Right cardiac atrium (tissue), 5 donors: ENCODE measurements at regions not wholly inside any gene's neighbourhood (a gene's known extent, or its start where the extent isn't known, plus 50 kb on each side); places are given as distances from the start of the nearest gene placed in this dataset.
"Not testable (repeated sequence)": the region's sequence is repeated elsewhere in the genome, so short reads cannot be mapped to it uniquely, and the experiment has no call there.

Experiments
- ATAC-seq, 2 donors: fragments of 200-7000 bp; cut with Tn5 transposase; one replicate each; pipeline versions ENCODE4 v1.8.0 to v1.9.1; 2020; ENCODE audit warnings: moderate library complexity in 2 of 2, mild to moderate bottlenecking in 1 of 2
- DNase-seq, 3 donors: peaks; one replicate each; pipeline ENCODE4 v3.0.0-alpha.2; 2020
- H3K27ac ChIP-seq: one replicate; pipeline ENCODE4 v1.5.1; 2013; ENCODE audit warnings: mild to moderate bottlenecking, low read length, control low read depth, moderate library complexity
- H3K27me3 ChIP-seq: one replicate; pipeline ENCODE4 v1.6.1; 2013; ENCODE audit not compliant: control insufficient read depth, insufficient read depth
- H3K4me1 ChIP-seq: one replicate; pipeline ENCODE4 v1.6.1; 2013; ENCODE audit warnings: low read length; ENCODE audit not compliant: control insufficient read depth, insufficient read depth
- H3K4me3 ChIP-seq: one replicate; pipeline ENCODE4 v1.5.1; 2013; ENCODE audit warnings: low read length, control low read depth
- H3K9me3 ChIP-seq: one replicate; pipeline ENCODE4 v1.6.1; 2013; ENCODE audit warnings: low read length; ENCODE audit not compliant: control insufficient read depth
- WGBS: extraction: QIAGEN DNeasy Blood & Tissue Kit; methylation state at CpG from one replicate; pipeline ENCODE4 v1.1.7; 2013; 5-methylcytosine and 5-hydroxymethylcytosine counted together
- intact Hi-C, 4 donors: fragments of 100-400 bp; cut with DNase I; formaldehyde crosslinking; loops; one replicate each; pipeline versions ENCODE4 v1.11.0 to v1.14.0; 2022 to 2023
- donor health status: healthy with polysubstance abuse.
- donor health status: DM: no; HTN: yes; CAD: no.
- donor health status: DM: no; HTN: no; CAD: no.
- donor health status: DM: no; HTN: yes; CAD: no; lungs with severe emphysema.
- donor health status: DM: yes; HTN: yes; CAD: no.

- no peak overlapping the region for H3K4me3 ChIP-seq
- no peak overlapping the region for H3K27ac ChIP-seq
Measured at GRCh38 chr4:15163284-15163645, 161.0 kb downstream of the CPEB2 start.

GRCh38 chr4:15164571-15164970 is 162.3 kb downstream of the CPEB2 start:
- 53% methylated on average over 3 of the region's 3 CpGs for WGBS
- Histone ChIP-seq H3K4me3 (no peak overlapping the region), H3K9me3 (no peaks in the 10 kb centered on the region), H3K4me1 (no peaks in the 10 kb centered on the region), H3K27me3 (no peaks in the 10 kb centered on the region), H3K27ac (no peak overlapping the region)
- DNase-seq (no peak), ATAC-seq (no peak)
- intact Hi-C loops: no loop called here

More at GRCh38 chr4:15163284-15163645, 161.0 kb downstream of the CPEB2 start:
- ATAC-seq: no peak
- WGBS: 25% methylated on average over 4 of the region's 4 CpGs
- Histone ChIP-seq H3K9me3 (no peaks in the 10 kb centered on the region), H3K27me3 (no peaks in the 10 kb centered on the region), H3K4me1 (no peaks in the 10 kb centered on the region)
- intact Hi-C loops: no loop called here
- DNase-seq: no peak

- DNase-seq (no peak), ATAC-seq (no peak)
- H3K27ac ChIP-seq: no peak overlapping the region
- no peak overlapping the region for H3K4me3 ChIP-seq
- WGBS: 67% methylated on average over 2 of the region's 2 CpGs
- H3K27me3 ChIP-seq: no peaks in the 10 kb centered on the region
- intact Hi-C loops: no loop called here
- H3K4me1 ChIP-seq: no peaks in the 10 kb centered on the region
- peaks cover 1% of the 10 kb centered on the region for H3K9me3 ChIP-seq
Measured at GRCh38 chr4:15167743-15168142, 165.5 kb downstream of the CPEB2 start.

- Histone ChIP-seq H3K4me3 (no peak overlapping the region), H3K27me3 (no peaks in the 10 kb centered on the region), H3K4me1 (no peaks in the 10 kb centered on the region), H3K9me3 (peaks cover 1% of the 10 kb centered on the region), H3K27ac (no peak overlapping the region)
- ATAC-seq (no peak), DNase-seq (no peak)
- intact Hi-C loops: no loop called here
Measured at GRCh38 chr4:15168759-15169158, 166.5 kb downstream of the CPEB2 start.

- H3K27ac ChIP-seq: no peak overlapping the region
- H3K4me1 ChIP-seq: no peaks in the 10 kb centered on the region
- no peak overlapping the region for H3K4me3 ChIP-seq
- H3K27me3 ChIP-seq: no peaks in the 10 kb centered on the region
- intact Hi-C loops: no loop called here
- DNase-seq (no peak), ATAC-seq (no peak)
- peaks cover 1% of the 10 kb centered on the region for H3K9me3 ChIP-seq
Measured at GRCh38 chr4:15171725-15172124, 169.4 kb downstream of the CPEB2 start.

- Histone ChIP-seq H3K4me1 (no peaks in the 10 kb centered on the region), H3K27ac (no peak overlapping the region), H3K4me3 (no peak overlapping the region), H3K9me3 (peaks cover 1% of the 10 kb centered on the region), H3K27me3 (no peaks in the 10 kb centered on the region)
- intact Hi-C loops: no loop called here
- WGBS: 65% methylated on average over 4 of the region's 4 CpGs
- DNase-seq (no peak), ATAC-seq (no peak)
Measured at GRCh38 chr4:15173251-15173650, 171.0 kb downstream of the CPEB2 start.

DNA sequence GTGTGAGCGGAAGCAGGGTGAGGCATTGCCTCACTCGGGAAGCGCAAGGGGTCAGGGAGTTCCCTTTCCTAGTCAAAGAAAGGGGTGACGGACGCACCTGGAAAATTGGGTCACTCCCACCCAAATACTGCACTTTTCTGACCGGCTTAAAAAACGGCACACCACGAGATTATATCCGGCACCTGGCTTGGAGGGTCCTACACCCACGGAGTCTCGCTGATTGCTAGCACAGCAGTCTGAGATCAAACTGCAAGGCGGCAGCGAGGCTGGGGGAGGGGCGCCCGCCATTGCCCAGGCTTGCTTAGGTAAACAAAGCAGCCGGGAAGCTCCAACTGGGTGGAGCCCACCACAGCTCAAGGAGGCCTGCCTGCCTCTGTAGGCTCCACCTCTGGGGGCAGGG is 171.9 kb downstream of the CPEB2 start:
- ATAC-seq, H3K27ac ChIP-seq, intact Hi-C loops, H3K9me3 ChIP-seq, H3K4me1 ChIP-seq, DNase-seq, H3K27me3 ChIP-seq, H3K4me3 ChIP-seq: not testable (repeated sequence)
- WGBS: 87% methylated on average over 11 of the region's 16 CpGs

DNA sequence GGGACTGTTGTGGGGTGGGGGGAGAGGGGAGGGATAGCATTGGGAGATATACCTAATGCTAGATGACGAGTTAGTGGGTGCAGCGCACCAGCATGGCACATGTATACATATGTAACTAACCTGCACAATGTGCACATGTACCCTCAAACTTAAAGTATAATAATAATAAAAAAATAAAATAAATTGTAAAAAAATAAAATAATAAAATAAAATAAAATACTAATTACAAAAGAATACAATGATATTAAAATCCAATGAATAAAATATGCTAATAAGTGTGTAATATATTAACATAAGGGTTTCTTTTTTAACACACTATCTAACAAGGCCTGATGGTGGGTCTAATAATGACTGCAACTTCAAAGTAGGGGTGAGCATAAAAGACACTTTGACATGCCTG is 177.6 kb downstream of the CPEB2 start:
- 57% methylated on average over 2 of the region's 2 CpGs for WGBS
- intact Hi-C loops, H3K27me3 ChIP-seq, H3K27ac ChIP-seq, DNase-seq, H3K9me3 ChIP-seq, H3K4me3 ChIP-seq, ATAC-seq, H3K4me1 ChIP-seq: not testable (repeated sequence)

DNA sequence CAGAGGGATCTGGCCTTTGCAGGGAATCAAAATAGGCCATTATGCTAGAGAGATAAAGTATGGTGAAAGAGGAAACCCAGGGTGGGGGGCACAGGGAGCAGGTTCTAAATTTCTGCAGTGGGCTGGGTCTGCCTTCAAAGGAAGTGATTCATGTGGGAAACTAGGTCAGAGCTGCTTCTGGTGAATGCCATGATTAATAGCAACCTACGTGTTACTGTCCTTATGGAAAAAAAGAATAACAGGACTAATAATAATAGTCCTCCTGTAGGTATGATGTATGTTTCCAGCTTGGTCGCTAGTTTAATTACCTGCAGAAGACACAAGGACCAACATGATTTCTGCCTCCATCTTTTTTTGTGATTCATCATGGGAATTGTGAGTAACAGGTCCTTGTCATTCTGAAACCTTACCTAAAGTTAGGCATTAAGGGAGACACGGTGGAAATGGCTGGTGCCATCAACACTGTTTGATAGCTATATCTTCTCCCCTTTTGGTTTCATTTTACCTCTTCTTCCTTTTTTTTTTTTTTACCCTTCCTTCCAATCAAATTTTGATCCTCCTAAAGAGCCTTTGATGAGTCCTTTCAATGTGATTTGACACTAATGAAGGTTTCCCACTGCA is 180.4 kb downstream of the CPEB2 start:
- intact Hi-C loops: no loop called here
- WGBS: 70% methylated on average over 3 of the region's 3 CpGs
- H3K4me1 ChIP-seq: no peaks in the 10 kb centered on the region
- H3K27me3 ChIP-seq: no peaks in the 10 kb centered on the region
- DNase-seq: no peak
- H3K4me3 ChIP-seq: no peak overlapping the region
- H3K27ac ChIP-seq: no peak overlapping the region
- no peaks in the 10 kb centered on the region for H3K9me3 ChIP-seq
- ATAC-seq: peak in 1 of 2 donors; percentile 87

DNA sequence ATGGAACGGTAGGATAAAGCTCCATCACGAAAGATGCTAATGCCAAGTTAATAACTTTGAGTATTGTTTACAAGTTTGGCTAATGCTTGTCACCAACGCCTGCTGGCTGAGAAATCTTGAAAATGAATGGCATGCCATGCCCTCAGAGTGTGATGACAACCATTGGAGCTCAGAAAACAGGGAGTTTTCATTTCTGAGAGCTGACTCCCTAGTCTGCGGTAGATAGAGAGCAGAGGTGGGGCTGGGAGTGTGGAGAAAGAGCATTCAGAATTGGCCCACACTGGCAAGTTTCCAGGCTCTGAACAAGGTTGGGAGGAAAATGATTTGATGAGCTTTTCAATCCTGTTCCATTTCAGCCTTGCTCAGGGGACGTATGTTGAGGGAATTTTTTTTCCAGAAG is 183.9 kb downstream of the CPEB2 start:
- WGBS: 39% methylated on average over 5 of the region's 5 CpGs
- Histone ChIP-seq H3K27ac (no peak overlapping the region), H3K4me3 (no peak overlapping the region), H3K9me3 (no peaks in the 10 kb centered on the region), H3K27me3 (no peaks in the 10 kb centered on the region), H3K4me1 (no peaks in the 10 kb centered on the region)
- intact Hi-C loops: no loop called here
- ATAC-seq: peak in 1 of 2 donors; percentile 41
- DNase-seq: no peak

DNA sequence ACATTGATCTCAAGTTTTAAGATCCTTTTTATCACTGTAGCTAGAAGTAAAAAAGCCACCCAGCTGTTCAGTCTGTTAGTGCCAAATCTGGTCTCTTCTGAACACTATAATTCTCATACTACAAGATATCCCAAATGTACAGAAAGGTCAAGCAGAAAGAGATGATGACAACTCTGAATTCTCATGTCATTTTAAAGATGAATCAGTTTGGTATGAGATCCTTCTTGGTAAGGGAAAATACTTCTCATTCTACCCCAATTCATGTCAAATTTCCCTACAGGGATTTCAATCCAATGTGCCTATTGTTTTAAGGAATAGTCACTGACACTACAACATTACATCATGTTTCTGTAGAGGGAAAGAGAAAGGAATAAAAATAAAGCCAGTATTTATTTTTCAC is 184.5 kb downstream of the CPEB2 start:
- intact Hi-C loops: no loop called here
- no peak for DNase-seq
- Histone ChIP-seq H3K9me3 (no peaks in the 10 kb centered on the region), H3K4me3 (no peak overlapping the region), H3K4me1 (no peaks in the 10 kb centered on the region), H3K27ac (no peak overlapping the region), H3K27me3 (no peaks in the 10 kb centered on the region)
- ATAC-seq: no peak
